Myocyte (in vitro differentiated cells): ENCODE measurements at regions not wholly inside any gene's neighbourhood (a gene's known extent, or its start where the extent isn't known, plus 50 kb on each side); places are given as distances from the start of the nearest gene placed in this dataset.

Experiments
- DNase-seq: peaks from one replicate; pipeline ENCODE4 v3.0.0-alpha.2; 2012; ENCODE audit warnings: low read depth

DNA sequence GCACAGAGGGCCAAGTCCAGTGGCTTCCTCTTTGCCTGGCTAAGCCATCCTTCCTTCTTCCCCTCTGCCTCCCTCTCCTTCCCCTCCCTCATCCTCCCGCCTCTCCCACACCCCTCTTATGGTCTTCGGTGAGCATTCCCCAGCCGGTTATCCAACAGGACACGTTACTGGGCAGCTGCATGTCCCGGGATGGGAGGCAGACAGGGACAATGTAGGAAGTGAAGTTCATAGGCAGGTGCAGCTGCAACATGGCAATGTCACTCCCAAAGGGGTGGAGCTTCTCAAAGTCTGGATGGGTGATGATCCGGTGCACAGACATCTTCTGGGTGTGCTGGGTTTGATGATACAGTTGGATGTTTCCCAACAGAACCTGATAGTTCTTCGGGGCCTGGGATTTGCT lies 71.4 kb upstream of the SPTLC1 start:
- DNase-seq: peak; percentile 76

DNA sequence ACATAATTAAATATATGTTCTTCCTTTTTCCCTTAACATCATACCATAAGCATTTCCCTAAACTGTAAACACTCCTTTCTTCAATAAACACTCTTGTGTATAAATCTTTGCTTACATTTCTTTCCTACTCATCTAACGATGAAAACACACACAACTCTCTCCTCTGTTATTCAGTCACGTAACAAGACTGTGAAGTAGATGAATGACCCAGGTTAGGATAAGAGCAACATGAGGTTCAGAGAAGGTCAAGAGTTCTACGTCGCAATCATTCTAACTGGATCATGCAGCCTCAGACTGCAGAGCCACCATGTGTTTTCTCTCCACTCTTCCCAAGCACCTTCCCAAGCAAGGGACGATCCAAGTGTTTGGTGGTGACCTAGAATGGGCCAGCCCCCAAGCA lies 70.5 kb upstream of the SPTLC1 start:
- no peak for DNase-seq

DNA sequence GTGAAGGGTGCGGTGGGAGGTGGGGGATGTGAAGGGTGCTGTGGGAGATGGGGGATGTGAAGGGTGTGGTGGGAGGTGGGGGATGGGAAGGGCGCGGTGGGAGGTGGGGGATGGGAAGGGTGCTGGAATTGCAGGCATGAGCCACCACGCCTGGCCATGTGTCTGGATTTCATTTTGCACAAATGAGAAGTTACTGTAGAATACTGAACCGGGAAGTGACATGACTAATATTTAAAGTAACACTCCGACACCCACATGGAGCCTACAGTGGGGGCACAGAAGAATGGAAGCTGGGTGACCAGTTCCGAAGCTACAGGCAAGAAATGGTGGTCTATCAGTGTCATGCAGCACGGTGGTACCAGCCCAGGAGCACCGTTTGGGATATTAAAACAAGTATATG lies 69.9 kb upstream of the SPTLC1 start:
- no peak for DNase-seq

GRCh38 chr9:92184041-92184564 lies 68.9 kb upstream of the SPTLC1 start:
- DNase-seq: no peak

DNA sequence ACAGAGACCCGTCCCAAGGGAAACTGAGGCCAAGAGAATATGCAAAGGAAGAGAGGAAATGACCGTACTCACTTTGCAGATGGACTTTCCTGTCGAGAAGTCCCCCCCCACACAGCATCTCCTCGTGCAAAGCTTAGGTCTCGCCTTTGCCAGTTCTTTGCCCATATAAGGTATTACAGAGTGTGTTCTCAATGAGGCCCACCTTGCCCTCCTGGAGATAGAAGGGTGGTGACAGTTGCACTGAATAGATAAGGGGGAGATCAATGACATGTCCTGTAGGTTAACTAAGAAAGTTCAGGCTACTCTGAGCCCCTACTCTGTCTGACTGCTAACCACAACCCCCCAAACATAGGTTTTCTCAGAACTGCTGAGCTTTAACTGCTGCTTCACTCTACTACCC lies 68.2 kb upstream of the SPTLC1 start:
- no peak for DNase-seq

GRCh38 chr9:92181296-92181695 lies 66.1 kb upstream of the SPTLC1 start:
- DNase-seq: no peak

DNA sequence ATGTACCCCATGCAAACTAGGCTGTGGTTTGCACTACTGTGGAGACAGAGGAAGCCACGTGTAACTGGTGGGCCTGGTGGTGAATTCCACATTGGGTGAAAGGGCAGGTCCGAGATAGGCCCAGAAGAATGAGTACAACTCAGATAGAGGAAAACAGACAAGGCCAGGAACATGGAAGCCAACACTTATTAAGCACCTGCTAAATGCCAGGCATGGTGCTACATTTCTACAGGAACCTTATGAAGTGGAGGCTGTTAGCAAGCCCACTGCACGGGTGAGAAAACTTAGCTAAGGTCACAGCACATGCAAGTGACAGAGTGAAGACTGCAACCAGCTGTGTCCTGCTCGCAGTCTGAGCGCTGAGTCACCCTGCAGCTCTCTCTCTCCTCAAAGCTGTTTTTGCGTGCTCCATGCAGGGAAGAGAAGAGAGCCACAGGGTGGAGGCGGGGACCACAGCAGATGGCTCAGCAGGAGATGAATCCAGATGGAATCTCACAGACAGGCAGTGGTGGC lies 65.5 kb upstream of the SPTLC1 start:
- DNase-seq: peak; percentile 98

DNA sequence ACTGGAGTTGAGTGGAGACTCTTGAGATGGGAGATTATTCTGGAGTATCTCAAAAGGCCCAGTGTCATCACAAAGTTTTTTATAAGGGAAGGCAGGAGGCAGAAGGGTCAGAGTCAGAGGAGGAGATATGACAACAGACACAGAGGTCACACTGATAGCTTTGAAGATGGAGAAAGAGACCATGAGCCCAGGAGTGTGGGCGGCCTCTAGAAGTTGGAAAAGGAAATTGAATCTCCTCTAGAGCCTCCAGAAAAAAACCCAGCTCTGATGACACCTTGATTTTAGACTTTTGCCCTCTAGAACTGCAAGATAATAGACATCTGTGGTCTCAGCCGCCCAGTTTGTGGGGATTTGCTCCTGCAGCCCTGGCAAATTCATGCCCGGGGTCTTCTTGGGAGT lies 64.8 kb upstream of the SPTLC1 start:
- no peak for DNase-seq

DNA sequence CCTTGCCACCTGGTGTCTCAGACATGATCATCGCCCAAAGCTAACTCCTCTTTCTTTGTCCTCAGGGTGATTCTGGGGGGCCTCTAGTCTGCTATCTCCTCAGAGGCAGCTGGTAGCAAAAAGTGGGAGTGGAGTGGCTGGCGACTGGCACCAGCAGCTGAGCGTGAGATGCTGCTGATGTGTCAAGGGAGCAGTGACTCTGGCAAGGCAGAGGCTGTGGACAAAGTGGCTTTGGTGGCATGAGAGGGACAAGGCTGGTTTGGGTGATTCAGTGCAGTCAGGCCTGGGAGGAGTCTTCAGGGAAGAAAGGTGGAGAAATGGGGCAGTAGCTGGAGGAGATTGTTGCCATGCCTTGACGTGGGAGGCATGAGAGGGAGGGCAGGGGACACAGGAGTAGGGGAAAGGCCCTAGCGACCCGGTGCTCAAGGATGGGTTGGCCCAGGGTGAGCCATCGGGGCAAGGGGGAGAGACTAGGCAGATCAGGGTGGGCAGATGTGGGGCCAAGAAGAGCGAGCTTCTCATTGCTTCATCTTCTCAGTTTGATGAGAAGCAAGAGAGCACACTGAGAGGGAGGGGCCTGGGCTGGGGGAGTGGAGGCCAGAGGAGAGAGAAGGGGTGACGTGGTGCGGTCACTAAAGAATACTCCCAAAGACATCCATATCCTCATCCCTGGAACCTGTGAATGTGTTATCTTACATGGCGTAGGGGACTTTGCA lies 64.2 kb upstream of the SPTLC1 start:
- DNase-seq: peak; percentile 90

DNA sequence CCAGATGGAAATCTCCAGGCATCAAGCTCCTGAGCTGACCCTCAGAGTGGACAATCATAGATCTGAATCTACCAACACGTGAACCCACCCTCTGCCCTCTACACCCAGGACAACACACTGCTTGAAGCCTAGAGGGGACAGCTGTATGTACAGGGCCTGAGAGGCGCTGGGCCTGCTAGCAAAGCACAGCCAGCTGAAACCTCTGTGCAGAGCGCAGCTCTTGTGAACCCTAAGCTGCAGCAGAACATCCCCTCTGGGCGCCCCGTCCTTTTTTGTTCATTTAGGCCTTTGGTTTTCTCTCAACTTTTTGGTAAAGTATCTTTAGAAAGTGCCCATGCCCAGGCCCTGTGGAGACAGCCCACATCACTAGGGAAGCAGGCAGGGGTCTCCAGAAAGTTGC lies 62.4 kb upstream of the SPTLC1 start:
- DNase-seq: no peak

DNA sequence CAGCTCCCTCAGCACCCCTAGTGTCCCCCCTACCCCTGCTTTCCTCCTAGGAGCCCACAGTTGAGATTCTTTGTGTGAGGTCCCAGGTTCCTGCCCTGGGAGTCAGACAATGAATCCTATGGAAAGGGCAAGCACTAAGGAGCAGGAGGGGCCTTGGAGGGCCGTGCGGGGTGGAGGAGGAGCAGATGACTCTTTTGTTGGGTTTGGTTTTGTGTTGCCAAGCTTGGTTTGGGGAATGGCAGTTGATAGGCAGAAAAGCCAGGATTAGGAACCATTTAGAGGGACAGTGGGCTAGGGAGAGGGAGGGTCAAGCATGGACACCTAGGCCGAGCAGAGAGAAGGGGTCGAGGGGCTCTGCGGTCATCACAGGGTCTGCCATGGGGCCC lies 61.6 kb upstream of the SPTLC1 start:
- DNase-seq: no peak

GRCh38 chr9:92176068-92176799 lies 61.0 kb upstream of the SPTLC1 start:
- DNase-seq: peak; percentile 33

DNA sequence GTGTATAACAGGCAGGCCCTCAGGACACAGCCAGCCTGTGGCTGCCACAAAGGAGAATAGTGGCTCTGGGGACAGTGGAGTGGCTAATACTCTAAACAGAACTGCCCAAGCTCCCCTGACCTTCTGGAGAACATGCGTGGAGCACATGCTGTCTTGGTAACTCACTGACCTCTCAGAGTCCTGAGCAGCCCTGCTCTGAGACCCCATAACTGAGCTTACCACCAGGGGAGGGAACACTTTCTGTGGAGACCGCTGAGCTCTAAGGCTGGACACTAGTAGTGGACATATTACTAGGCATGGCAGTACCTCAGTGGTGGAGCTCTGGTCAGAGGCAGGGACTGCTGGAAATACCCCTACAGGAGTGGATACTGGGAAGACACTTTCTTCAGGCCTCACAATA lies 60.2 kb upstream of the SPTLC1 start:
- DNase-seq: no peak

DNA sequence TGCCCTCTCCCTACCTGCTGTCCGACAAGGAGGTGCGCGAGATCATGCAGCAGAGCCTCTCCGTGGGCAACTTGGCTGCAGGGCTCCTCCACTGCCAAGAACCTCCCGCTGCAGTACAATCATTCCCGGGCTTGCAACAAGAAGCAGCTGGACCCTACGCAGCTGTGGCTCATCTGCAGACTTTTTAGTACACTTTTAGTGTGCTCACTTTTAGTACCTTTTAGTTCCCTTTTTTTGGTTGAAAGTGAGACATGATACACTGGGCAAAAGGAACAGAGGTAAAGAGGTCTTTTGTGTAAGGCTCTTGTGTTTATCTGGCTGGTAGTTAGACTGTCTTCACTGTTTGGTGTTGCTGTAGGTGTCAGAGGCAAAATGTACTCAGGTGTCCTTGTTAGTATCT lies 58.1 kb upstream of the SPTLC1 start:
- no peak for DNase-seq

- DNase-seq: no peak
Measured at GRCh38 chr9:92171822-92172221, 56.6 kb upstream of the SPTLC1 start.

DNA sequence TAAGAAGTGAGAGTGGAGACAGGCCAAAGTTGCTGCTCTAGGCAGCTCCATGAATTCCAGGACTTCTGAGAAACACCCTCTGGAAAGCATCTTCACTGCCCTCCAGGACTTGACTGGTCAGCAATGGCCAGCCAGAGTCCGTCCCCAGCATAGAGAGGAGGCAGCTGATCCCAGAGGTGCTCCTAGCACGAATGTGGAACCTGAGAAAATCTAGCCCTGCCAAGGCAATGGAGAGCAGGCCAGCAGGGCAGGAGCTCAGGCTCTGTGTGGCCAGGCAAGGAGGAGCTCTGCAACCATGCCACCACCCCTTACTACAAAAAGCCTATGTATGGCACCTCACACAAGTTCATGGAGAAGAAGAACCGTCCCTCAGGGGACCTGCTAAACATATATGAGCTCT lies 56.1 kb upstream of the SPTLC1 start:
- no peak for DNase-seq

DNA sequence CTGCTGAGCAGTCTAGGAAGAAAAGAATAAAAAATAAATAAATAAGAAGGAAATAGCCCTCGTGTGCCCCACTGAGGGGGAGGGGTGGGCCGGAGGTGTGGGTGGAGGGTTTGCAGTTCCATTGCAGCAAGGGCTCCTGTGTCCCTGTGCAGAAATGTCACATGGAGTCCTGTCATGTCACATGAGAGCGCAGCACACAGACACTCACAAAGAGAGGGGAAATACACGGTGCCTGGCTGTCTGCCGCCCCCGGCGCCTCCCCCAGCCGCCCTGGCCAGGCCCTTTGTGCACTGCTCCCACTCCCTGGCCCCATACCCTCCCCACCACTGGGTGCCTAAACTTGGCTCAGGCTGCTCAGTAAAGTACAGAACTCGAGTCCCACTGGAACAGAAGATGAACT lies 55.6 kb upstream of the SPTLC1 start:
- no peak for DNase-seq

DNA sequence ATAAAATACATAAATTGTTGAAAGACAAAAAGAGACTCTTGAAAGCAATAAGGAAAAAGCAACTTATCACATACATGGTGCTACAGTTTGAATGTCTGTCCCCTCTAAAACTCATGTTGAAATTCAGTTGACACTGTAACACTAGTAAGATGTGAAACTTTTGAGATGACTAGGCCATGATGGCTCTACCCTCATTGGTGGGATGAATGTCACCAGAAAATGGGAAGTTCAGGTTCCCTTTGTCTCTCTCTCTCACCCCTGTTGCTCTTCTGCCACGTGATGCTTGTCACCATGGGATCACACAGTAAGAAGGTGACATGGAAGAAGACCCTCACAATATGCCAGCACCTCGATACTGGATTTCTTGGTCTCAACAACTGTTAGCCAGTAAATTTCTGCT lies 50.3 kb upstream of the SPTLC1 start:
- no peak for DNase-seq
